ENCODE measurements at regions not wholly inside any gene's neighbourhood (a gene's known extent, or its start where the extent isn't known, plus 50 kb on each side); places are given as distances from the start of the nearest gene placed in this dataset.

DNA sequence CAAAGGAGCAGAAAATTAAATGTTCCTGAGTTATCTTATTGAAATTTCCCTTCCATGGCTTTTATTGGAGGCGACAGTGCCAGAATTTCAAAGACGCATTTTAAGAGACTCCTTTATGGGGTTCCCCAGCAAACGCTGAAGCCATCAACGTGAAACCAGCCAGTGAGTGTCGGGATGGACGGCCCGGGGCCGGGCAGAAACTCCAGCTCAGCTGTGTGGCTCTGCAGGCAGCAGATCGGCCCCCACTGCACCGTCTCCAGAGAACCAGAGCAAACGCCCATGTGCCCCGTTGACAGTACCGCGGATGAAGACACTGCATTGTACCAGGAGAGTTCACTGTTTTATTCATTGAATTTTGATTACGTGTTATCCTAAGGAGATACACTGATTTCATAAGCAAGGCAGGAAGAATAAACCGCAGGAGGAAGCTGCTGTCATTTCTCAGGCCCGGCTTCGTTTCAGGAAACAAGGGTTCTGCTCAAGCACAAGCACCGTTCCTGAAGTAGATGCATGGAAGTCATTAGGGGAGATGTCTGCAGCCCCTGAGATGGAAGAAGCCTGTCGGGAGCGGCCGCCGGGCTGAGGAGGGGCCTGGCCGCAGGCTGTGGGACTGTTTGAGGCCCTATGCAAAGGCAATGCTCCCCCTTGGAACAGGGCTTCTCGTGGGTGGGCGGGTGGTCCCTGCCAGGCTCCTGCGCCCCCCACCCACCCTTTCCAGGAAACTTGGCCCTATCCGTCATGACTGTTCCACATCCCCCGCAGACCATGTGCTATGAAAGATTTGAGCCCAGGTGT, 639.7 kb downstream of the TBC1D22A start:
- TF ChIP-seq, protein P1, sequence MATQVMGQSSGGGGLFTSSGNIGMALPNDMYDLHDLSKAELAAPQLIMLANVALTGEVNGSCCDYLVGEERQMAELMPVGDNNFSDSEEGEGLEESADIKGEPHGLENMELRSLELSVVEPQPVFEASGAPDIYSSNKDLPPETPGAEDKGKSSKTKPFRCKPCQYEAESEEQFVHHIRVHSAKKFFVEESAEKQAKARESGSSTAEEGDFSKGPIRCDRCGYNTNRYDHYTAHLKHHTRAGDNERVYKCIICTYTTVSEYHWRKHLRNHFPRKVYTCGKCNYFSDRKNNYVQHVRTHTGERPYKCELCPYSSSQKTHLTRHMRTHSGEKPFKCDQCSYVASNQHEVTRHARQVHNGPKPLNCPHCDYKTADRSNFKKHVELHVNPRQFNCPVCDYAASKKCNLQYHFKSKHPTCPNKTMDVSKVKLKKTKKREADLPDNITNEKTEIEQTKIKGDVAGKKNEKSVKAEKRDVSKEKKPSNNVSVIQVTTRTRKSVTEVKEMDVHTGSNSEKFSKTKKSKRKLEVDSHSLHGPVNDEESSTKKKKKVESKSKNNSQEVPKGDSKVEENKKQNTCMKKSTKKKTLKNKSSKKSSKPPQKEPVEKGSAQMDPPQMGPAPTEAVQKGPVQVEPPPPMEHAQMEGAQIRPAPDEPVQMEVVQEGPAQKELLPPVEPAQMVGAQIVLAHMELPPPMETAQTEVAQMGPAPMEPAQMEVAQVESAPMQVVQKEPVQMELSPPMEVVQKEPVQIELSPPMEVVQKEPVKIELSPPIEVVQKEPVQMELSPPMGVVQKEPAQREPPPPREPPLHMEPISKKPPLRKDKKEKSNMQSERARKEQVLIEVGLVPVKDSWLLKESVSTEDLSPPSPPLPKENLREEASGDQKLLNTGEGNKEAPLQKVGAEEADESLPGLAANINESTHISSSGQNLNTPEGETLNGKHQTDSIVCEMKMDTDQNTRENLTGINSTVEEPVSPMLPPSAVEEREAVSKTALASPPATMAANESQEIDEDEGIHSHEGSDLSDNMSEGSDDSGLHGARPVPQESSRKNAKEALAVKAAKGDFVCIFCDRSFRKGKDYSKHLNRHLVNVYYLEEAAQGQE (IDR thresholded peaks at IDR 0.05; ENCODE audit: insufficient replicate concordance, low read depth), result no peak
- TF ChIP-seq, protein P2, sequence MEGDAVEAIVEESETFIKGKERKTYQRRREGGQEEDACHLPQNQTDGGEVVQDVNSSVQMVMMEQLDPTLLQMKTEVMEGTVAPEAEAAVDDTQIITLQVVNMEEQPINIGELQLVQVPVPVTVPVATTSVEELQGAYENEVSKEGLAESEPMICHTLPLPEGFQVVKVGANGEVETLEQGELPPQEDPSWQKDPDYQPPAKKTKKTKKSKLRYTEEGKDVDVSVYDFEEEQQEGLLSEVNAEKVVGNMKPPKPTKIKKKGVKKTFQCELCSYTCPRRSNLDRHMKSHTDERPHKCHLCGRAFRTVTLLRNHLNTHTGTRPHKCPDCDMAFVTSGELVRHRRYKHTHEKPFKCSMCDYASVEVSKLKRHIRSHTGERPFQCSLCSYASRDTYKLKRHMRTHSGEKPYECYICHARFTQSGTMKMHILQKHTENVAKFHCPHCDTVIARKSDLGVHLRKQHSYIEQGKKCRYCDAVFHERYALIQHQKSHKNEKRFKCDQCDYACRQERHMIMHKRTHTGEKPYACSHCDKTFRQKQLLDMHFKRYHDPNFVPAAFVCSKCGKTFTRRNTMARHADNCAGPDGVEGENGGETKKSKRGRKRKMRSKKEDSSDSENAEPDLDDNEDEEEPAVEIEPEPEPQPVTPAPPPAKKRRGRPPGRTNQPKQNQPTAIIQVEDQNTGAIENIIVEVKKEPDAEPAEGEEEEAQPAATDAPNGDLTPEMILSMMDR (IDR thresholded peaks at IDR 0.05; ENCODE audit: insufficient read depth, low read length), result no peak
- TF ChIP-seq POLR2AphosphoS5 (IDR thresholded peaks at IDR 0.05; ENCODE audit: low read depth) (no peak), GABPA (IDR thresholded peaks at IDR 0.05; ENCODE audit: low read depth) (no peak), SPI1 (IDR thresholded peaks at IDR 0.05; ENCODE audit: borderline replicate concordance, low read depth) (no peak)

Measured in HL-60 (cell line).